SHP77 treated with DMSO at 0.1 percent for 48 hours (cell line): ENCODE measurements at regions not wholly inside any gene's neighbourhood (a gene's known extent, or its start where the extent isn't known, plus 50 kb on each side); places are given as distances from the start of the nearest gene placed in this dataset.
"Not testable (repeated sequence)": the region's sequence is repeated elsewhere in the genome, so short reads cannot be mapped to it uniquely, and the experiment has no call there.

Experiments
- DNase-seq: peaks from one replicate; lab custom pipeline; 2025; lab: John Stamatoyannopoulos, UW

DNA sequence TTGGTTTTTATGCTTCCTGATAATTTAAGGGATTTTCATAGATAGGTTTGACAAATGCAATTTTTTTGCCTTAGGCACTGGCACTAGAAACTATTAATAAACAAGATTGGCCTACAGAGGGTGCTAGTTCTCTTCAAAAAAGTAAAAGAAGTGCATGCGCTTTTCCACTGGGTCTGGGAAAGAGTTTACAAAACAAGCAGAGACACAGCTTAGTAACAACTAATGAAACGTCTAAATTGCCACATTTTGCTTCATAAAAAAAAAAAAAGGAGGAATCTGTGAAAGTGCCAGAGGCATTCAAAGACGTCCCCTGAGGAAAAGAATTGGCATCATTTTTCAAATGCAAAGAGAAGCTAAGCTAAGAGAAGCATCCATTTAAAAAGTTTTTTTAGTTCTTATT, 58.3 kb upstream of the EEA1 start:
- no peak for DNase-seq

DNA sequence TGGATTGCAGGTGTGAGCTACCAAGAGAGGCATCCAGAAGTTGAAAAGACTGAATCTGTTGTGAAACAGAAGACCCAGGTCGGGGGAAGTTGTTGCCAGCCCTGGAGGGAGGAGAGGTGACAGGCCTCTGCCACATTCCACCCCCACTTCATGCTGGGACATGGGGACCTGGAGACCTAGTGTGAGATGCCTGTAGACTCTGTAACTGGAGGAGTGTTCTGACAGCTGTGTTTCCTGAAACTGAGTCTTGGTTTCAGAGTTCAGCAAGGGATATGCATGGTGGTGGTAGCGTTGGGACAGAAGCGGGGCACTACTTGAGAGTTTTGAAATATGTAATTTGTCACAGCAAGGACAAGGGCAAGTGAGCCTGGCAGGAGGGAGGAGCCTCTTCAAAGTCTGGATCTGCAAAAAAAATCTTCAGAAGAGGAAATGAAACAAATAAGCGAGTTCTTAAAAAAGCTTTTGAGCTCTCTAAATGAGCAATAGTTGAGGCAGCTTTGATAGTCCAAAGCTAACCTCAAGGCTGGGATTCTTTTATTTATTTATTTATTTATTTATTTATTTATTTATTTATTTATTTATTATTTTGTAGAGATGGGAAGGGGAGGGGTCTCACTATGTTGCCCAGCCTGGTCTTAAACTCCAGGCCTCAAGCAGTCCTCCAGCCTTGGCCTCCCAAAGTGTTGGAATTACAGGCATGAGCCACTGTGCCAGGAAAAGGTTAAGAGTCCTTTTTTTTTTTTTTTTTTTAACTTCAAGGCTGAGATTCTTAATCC, 58.9 kb upstream of the EEA1 start:
- DNase-seq: no peak

DNA sequence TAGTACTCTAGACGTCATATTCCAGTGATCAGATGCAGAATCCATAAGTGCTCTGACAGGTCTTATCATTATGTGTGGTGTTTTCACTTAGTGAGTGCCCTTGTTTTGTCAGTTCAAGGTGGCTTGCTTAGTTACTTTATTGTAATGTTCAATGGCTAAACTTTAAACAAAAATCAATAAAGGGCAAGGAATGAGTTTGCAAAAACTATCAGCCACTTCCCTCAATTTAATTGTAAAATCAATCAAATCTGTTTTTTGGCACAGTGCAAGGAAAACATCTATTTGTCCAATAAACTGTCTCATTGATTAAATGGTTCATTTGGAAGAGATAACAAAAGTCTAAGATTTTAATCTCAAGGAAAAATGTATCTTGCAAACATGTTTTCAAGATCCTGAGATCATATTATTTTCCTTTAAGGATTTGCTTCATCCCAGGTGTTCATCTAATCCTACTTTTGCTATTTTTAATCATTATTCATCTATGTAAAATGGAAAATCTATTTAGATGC, 59.6 kb upstream of the EEA1 start:
- DNase-seq: no peak

DNA sequence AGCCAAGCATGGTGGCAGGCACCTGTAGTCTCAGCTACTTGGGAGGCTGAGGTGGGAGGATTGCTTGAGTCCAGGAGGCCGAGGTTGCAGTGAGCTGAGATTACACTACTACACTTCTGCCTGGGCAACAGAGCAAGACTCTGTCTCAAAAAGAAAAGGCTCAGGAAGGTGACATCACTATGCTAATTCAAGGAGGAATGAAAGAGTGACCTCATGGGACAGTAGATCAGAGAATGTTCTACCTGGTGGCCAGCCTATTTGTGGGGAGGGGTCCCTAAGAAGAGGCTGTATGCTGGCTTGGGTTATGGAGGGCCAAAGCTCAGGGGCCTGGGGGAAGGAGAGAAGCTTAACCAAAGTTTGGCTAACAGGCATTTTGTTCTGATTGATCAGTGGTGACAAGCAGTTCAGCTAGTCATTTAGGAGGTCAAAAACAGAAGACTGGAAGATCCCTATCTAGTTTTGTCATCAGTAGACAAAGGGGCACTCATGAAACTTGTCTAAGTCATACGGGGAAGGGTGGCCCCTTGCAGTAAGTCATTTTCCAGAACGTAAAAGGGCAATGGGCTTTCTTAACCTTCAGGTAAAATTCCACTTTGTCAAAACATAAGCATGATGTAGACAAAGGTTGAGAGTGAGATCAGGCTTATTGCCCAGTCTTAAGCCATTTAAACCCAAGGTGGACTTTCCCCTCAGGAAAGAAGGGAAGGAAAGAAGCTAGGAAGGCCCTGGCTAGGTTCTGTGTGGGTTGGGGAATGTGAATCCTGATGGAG, 60.8 kb upstream of the EEA1 start:
- no peak for DNase-seq

DNA sequence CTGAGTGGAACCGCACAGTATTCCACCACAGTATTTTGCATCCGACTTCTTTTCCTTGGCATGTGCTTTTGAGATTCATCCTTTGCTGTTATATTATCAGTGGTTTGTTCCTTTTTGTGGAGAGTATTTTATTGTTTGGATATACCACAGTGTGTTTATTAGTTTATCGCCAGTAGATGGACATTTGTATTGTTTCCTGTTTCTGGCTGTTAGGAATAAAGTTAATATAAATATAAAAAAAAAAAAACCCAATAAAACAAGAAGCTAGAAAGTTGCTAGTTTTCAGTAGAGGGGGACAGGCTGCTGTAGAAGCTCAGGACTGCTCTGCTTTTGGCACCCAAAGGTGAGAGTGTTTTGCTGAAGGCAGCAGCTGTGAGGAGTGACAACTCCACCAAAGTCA, 62.0 kb upstream of the EEA1 start:
- DNase-seq: no peak

DNA sequence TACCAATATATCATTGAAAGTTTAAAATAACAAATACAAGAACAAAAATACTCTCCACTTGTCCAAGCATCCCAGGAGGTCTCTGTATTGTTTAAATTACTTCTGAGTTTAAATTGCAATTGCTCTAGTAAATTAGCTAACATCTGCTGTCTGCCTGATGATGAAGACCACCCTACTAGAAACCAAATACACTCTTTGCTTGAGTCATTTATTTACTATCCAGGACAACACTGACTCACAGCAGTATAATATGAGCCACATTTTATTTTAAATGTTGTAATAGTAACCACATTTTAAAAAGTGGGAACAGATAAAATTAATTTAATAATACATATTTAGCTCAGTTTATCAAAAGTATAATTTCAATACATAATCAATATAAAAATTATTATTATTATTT, 62.9 kb upstream of the EEA1 start:
- DNase-seq: no peak

DNA sequence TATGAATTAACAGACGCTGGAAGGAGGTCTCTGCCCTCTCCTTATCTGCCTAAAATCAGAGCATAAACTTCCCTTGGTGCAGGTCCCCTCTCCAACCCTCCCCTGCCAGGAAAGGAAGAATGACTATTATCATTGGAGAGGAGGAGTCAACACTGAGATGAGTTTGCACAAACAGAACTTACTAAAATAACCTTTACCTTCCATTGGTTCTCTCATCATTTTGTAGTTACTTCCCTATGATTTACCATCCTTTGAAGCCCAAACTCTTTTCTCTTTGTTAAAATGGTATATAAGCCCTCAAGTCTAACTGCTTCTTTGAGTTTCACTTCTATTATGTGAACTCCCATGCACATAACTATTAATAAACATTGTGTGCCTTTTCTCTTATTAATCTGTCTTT, 64.2 kb upstream of the EEA1 start:
- DNase-seq: no peak

DNA sequence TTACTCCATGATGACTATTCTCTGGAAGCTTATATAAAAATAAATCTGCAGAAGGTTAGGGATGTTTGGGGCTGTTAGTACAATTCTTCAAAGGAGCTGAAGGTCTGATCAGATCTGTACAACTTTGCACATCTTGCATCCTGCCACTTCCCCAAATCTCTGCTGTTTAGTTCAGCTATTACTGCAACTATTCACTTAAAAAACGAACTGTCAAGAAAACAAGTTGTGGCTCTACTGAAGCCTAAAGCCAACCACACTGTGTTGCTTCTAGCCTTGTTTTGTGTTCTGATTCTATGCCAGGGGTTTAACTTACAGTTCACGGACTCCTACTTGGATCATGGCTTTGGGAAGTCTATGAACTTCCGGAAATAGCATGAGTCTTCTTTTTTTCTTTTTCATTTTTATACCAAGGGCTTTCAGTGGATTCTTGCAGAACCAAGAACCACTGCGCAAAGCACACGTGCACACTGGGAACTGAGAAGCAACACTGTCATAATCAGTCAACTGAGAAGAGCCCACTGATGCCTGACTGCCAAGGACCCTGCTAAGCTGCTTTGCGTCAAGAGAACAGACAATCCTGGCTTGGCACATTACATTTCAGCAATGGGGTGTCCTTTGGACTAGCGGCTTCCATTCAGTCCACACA, 66.3 kb upstream of the EEA1 start:
- DNase-seq: no peak

DNA sequence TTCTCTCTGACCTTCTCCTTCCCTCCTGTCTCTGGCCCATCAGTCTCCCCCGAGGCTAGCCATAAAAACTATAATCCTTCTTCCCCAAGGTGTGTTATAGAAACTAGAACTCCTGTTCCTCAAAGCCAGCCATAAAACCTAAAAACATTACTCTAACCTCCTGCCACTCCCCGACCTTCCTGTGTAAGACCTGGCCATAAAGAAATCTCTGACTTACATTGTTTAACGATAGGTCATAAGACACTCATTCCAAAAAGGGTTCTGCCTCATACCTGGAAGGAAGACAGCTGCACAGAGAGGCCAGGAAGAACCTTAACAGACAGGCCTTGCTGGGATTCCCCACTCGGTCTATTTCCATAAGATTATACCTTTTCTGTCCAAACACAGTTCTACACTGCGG, 70.9 kb upstream of the EEA1 start:
- DNase-seq: no peak

DNA sequence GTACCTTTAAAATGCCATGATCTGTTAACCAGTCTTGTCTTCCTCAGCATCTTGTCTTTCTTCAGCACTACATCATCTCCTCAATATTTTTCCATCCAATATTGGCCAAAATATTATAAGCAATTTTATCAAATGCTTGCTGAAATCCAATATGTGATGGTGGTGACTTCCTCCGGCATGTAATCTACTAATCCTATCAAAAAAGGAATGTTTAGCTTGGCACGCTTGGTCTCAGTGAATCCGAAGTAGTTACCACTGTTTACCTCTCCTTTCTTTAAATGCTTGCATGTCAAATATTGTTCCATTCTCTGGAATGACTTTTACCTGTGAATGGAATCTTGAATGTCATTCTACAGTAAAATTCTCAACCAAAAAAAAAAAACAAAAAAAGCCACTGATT, 72.3 kb upstream of the EEA1 start:
- DNase-seq: no peak

DNA sequence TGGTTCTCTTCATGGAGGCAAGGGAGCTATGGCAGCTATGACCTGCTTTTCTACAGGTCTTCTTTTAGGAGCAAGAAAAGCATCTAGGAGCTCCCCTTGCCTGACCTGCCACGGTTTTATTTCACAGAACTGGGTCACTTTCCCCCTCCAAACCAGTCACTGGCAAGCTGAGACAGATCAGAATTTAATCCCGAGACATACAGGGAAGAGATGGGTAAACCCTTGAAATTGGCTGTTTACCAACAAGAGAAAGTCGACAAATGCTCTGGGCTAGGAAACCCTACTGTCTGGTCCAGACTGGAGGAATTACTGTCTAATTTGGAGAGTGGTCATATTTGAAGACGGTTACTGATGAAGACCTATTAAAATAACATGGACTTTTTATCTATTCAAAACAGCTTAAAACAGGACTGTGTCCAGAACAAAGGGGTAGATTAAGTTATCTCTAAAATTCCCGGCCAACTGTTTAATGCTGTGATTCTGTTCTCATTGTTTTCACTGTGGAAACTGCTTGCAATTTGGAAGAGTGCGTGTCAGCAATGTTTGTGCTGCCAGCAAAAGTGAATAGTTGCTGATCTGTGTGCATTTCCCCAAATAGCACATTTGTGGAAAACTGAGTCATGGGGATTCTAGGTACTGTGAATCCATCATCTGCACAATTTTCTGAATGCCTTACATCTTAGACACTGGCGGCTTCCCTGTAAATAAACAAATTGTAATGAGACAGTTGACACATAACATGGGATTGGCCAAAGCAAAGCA, 73.4 kb upstream of the EEA1 start:
- no peak for DNase-seq

DNA sequence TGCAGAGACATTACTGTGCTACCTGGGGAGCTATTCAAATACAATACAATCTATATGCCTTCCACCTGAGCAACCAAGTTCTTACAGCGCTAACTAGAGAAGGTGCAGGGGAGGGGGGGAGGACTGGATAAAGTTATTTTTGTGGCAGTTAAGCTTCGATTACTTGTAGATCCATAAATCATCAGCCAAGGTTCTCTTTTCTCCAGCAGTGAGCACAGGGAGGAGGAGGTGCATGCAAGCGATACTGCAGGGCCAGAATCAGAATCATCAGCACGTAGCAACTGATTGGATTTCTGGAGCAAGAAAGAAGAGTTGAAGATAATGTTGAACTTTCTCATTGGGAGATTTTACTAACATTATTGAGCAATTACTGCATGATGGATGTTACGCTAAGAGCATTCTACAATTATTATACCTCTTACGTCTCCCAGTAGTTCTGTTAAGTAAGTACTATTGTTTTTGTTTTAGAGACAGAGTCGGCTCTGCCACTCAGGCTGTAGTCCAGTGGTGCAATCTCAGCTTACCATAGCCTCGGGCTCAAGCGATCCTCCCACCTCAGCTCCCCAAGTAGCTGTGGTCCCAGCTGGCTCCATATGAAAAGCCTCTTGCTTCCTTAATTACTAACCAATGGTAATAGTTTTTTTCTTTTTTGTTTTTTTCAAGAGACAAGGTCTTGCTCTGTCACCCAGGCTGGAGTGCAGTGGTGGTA, 74.6 kb upstream of the EEA1 start:
- DNase-seq: no peak

DNA sequence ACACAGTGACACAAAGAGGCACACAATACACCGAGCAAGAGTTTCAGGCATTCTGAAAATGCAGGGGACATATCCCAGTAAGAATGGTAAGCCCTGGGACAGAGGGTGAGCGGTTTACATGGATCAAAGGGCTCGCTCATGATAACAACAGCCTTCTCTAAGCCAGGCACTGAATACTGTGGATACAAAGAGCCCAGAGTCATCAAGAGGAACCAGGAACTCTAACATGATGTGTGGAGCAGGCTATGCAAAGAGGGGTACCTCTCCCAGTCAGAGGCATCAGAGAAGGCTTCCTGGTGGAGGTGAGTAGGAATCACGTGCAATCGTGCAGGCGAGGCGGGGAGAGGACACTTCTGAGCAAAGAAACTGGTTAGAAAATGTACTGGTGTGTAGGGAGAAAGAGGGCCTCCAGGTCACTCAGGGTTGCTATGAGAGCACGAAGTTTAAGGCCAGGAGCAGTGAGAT, 76.9 kb upstream of the EEA1 start:
- DNase-seq: no peak

DNA sequence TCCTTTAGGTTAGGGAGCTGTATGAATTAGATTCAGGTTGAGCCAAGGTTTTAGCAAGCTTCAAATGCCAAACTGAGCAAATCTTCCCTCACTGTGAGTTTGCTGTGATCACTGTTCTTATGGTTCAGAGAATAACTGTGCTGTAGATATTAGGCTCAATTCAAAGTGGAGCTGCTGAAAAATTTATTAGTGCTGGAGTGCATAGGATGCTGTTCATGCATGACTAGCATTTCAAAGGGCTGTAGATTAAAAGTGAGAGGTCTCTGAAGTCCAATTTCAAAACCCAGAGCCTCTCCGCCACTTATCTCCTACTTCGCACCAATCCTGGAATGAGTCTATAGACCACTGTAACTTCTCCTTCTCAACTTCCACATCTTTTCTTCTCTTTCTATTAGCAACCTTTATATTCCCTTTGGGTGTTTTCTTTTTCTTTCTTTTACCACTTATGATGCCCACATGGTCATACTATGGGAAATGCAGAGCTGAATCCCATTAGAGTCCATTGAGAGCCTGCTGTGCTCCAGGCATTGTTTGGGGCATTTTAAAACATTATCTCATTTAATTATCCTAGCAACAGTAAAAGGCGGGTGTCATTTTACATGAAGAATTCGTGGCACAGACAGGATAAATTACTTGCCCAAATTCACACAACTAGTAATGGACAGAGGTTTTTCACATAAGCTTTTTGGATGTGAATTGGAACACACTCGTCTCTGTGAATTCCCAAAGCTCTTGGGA, 77.5 kb upstream of the EEA1 start:
- no peak for DNase-seq

DNA sequence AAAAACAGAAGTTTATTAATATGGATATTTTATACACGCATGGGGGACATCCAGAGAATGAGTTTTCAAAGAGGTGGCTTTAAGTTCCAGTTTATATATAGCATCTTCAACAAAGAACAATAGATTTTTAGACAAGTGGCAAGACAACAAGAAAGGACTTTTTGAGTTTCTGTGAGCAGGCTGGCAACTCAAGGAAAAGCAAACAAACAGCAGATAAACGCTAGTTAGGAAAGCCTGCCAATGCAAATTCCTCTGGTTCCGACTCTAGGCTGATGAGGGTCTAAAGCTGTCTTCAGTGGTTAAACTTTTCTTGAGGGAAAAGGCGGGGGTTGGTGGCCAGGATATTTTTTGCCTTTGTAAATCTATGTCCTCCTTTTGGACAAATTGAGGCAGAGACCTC, 78.4 kb upstream of the EEA1 start:
- DNase-seq: no peak

DNA sequence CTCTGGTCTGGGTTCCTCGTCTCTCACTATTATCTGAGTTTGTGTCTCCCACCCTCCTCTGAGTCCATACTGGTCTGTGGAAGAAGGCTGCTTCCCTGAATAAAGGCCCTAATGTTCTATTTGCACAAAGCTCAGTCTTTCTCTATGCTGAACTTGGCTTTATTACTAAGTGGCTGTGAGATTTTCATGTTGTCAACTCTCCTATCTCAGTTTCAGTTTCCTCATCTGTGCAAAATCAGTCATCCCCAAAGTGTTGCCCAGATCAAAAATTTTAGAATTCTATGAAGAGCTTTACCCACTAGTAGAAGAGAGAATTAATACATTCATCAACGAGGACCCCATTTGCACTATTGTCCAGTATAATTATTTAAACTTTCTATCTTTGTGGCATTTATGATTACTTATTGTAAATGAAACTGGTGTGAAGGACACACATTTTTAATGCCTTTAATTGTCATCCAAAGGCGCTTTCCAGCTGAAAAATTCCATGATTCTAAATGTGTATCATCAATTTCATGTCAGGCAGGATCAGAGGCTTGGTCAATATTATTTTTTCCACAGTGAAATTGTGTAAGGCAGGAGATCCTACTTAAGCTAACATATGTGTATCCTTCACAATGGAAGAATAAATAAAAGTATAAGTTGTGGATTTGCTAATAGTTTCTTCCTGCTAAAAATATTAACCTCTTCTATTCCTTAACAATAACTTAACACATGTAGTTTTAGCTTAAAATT, 79.1 kb upstream of the EEA1 start:
- no peak for DNase-seq

DNA sequence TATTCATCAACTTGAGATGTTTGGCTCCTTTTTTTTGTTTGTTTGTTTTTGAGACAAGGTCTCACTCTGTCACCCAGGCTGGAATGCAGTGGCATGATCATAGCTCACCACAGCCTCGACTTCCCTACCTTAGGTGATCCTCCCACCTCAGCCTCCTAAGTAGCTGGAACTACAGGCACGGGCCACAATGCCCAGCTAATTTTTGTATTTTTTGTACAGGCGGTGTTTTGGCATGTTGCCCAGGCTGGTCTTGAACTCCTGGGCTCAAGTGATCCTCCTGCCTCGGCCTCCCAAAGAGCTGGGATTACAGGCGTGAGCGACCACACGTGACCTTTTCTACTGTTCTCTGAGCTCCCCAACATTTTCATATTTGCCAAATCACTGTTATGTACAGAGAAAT, 79.8 kb upstream of the EEA1 start:
- not testable (repeated sequence) for DNase-seq

DNA sequence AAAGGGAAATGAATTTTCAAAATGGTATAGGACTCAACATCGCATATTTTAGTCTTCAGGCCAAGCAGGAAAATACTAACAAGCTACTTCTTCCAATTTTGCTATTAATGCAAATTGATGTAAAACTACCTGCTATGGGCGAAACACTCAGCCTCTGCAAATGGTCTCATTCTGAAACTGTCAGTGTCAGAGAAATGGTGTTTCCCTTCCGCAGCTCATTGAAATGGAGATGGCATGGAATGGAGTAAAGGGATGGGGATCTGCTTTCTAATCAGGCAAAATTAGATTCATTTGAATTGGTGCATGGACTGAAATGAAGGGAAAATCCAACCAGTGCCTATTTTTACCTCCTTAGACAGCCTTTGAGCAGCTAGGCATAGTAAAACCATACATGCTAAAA, 80.4 kb upstream of the EEA1 start:
- DNase-seq: no peak

DNA sequence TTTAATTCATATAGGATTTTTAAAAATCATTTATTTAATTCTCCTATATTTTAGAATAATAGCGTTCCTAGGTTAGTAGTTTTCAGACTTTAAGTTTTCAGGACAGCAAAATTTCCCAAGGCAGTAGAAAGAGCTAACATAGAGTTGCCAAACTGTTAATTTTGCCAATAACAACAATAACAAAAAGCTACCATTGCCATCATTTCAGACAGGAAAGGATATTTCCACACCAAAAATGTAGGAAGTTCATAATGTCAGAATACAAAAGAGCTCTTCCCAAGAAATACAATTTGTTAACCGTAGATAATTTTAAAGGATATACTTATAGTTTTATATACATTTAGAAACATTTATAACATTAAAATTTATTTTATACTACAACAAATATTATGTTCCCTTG, 81.4 kb upstream of the EEA1 start:
- DNase-seq: no peak

DNA sequence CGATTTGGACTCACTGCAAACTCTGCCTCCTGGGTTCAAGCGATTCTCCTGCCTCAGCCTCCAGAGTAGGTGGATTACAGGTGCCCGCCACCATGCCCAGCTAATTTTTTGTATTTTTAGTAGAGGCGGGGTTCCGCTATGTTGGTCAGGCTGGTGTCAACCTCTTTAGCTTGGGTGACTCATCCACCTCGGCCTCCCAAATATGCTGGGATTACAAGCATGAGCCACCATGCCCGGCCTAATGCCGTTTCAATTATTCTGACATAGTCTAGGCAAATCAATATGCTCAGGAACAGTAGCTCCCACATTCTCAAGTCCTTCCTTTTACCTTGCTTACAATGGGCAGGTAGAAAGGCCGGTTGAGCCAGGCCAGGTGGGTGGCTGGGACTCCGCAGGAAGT, 82.0 kb upstream of the EEA1 start:
- no peak for DNase-seq
